ENCODE measurements at regions not wholly inside any gene's neighbourhood (a gene's known extent, or its start where the extent isn't known, plus 50 kb on each side); places are given as distances from the start of the nearest gene placed in this dataset.

GRCh38 chr18:43396266-43396665, 119.0 kb upstream of the SYT4 start:
- ATAC-seq (ENCODE audit: low read depth): no peak
- DNase-seq: no peak
- no peak for TF ChIP-seq CTCF (IDR thresholded peaks at IDR 0.05)
- H3K4me3 Mint-ChIP-seq: no peak overlapping the region
- H3K27ac Mint-ChIP-seq: no peak overlapping the region
- intact Hi-C loops (cut with micrococcal nuclease): no loop called here
- ChIA-PET POLR2A (no interaction called here), CTCF (no interaction called here)
- H3K4me1 Mint-ChIP-seq: no peaks in the 10 kb centered on the region
- H3K36me3 Mint-ChIP-seq (ENCODE audit: low read depth): no peaks in the 10 kb centered on the region
- peaks cover 2% of the 10 kb centered on the region for H3K9me3 Mint-ChIP-seq
- no peaks in the 10 kb centered on the region for H3K27me3 Mint-ChIP-seq

GRCh38 chr18:43398601-43399000, 121.3 kb upstream of the SYT4 start:
- POLR2A ChIA-PET: no interaction called here
- DNase-seq: no peak
- TF ChIP-seq CTCF (IDR thresholded peaks at IDR 0.05): no peak
- Mint-ChIP-seq H3K27me3 (no peaks in the 10 kb centered on the region), H3K36me3 (ENCODE audit: low read depth) (no peaks in the 10 kb centered on the region), H3K9me3 (peaks cover 2% of the 10 kb centered on the region), H3K4me1 (no peaks in the 10 kb centered on the region), H3K27ac (no peak overlapping the region), H3K4me3 (no peak overlapping the region)
- no peak for ATAC-seq (ENCODE audit: low read depth)
- intact Hi-C loops (cut with micrococcal nuclease): no loop called here
- CTCF ChIA-PET: no interaction called here

- CTCF ChIA-PET: no interaction called here
- H3K27ac Mint-ChIP-seq: no peak overlapping the region
- POLR2A ChIA-PET: no interaction called here
- no peak for TF ChIP-seq CTCF (IDR thresholded peaks at IDR 0.05)
- H3K27me3 Mint-ChIP-seq: no peaks in the 10 kb centered on the region
- H3K4me3 Mint-ChIP-seq: no peak overlapping the region
- ATAC-seq (ENCODE audit: low read depth): no peak
- no peaks in the 10 kb centered on the region for H3K4me1 Mint-ChIP-seq
- intact Hi-C loops (cut with micrococcal nuclease): no loop called here
- no peaks in the 10 kb centered on the region for H3K36me3 Mint-ChIP-seq (ENCODE audit: low read depth)
- H3K9me3 Mint-ChIP-seq: no peaks in the 10 kb centered on the region
- no peak for DNase-seq
Observed at GRCh38 chr18:43405097-43405496, 127.8 kb upstream of the SYT4 start.

GRCh38 chr18:43414006-43414405, 136.7 kb upstream of the SYT4 start:
- TF ChIP-seq CTCF (IDR thresholded peaks at IDR 0.05): no peak
- CTCF ChIA-PET: no interaction called here
- Mint-ChIP-seq H3K4me1 (no peaks in the 10 kb centered on the region), H3K27ac (no peak overlapping the region), H3K36me3 (ENCODE audit: low read depth) (no peaks in the 10 kb centered on the region), H3K4me3 (no peak overlapping the region), H3K9me3 (no peaks in the 10 kb centered on the region), H3K27me3 (no peaks in the 10 kb centered on the region)
- ATAC-seq (ENCODE audit: low read depth): no peak
- intact Hi-C loops (cut with micrococcal nuclease): no loop called here
- POLR2A ChIA-PET: no interaction called here
- no peak for DNase-seq

- no peaks in the 10 kb centered on the region for H3K27me3 Mint-ChIP-seq
- H3K27ac Mint-ChIP-seq: no peak overlapping the region
- ATAC-seq (ENCODE audit: low read depth) (no peak), DNase-seq (no peak)
- H3K4me3 Mint-ChIP-seq: no peak overlapping the region
- CTCF ChIA-PET: no interaction called here
- H3K4me1 Mint-ChIP-seq: no peaks in the 10 kb centered on the region
- H3K9me3 Mint-ChIP-seq: no peaks in the 10 kb centered on the region
- POLR2A ChIA-PET: no interaction called here
- no peaks in the 10 kb centered on the region for H3K36me3 Mint-ChIP-seq (ENCODE audit: low read depth)
- no peak for TF ChIP-seq CTCF (IDR thresholded peaks at IDR 0.05)
- intact Hi-C loops (cut with micrococcal nuclease): no loop called here
Observed at GRCh38 chr18:43420091-43420490, 142.8 kb upstream of the SYT4 start.

All from activated B cell treated with CpG ODN at 0.5 μM for 24 hours (primary cell).